ENCODE measurements at regions not wholly inside any gene's neighbourhood (a gene's known extent, or its start where the extent isn't known, plus 50 kb on each side); places are given as distances from the start of the nearest gene placed in this dataset.
"Not testable (repeated sequence)": the region's sequence is repeated elsewhere in the genome, so short reads cannot be mapped to it uniquely, and the experiment has no call there.

DNA sequence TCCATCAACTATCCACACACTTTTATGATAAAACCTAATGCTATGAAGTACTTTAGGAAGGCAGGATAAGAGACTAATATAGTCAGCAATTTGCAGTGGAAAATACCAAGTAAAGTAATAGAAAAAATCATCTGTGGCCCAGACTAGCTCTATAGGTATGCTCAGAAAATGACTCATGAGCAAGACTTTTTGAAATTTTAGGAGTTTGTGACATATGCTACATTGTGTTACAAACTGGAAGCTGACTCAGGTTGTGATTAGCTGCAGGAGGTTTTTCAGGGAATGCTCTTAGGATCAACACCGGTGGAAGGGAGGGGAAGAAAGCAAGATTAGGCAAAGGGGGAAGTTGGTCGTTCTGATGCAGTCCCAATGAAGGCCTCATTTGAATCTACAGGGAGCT lies 56.1 kb downstream of the FEZF1 start:
- Histone ChIP-seq H3K4me1 (no peaks in the 10 kb centered on the region), H3K9me3 (peaks cover 0 to 8% (median 0%) of the 10 kb centered on the region in 3 donors), H3K27me3 (no peaks in the 10 kb centered on the region), H3K36me3 (no peaks in the 10 kb centered on the region), H3K27ac (no peak overlapping the region), H3K4me3 (no peak overlapping the region)
- WGBS, 2 donors (ENCODE audit: low coverage in 1 of 2), result 32 to 33% methylated on average over 2 of the region's 2 CpGs
- TF ChIP-seq EP300 (IDR thresholded peaks at IDR 0.05) (no peak), POLR2A (IDR thresholded peaks at IDR 0.05) (no peak), POLR2AphosphoS5 (IDR thresholded peaks at IDR 0.05) (no peak)
- TF ChIP-seq, protein P1, sequence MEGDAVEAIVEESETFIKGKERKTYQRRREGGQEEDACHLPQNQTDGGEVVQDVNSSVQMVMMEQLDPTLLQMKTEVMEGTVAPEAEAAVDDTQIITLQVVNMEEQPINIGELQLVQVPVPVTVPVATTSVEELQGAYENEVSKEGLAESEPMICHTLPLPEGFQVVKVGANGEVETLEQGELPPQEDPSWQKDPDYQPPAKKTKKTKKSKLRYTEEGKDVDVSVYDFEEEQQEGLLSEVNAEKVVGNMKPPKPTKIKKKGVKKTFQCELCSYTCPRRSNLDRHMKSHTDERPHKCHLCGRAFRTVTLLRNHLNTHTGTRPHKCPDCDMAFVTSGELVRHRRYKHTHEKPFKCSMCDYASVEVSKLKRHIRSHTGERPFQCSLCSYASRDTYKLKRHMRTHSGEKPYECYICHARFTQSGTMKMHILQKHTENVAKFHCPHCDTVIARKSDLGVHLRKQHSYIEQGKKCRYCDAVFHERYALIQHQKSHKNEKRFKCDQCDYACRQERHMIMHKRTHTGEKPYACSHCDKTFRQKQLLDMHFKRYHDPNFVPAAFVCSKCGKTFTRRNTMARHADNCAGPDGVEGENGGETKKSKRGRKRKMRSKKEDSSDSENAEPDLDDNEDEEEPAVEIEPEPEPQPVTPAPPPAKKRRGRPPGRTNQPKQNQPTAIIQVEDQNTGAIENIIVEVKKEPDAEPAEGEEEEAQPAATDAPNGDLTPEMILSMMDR (IDR thresholded peaks at IDR 0.05), result no peak
- no peak for ATAC-seq

DNA sequence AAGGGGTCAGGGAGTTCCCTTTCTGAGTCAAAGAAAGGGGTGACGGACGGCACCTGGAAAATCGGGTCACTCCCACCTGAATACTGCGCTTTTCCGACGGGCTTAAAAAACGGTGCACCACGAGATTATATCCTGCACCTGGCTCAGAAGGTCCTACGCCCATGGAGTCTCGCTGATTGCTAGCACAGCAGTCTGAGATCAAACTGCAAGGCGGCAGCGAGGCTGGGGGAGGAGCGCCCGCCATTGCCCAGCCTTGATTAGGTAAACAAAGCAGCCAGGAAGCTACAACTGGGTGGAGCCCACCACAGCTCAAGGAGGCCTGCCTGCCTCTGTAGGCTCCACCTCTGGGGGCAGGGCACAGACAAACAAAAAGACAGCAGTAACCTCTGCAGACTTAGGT lies 65.8 kb downstream of the FEZF1 start:
- H3K4me1 ChIP-seq, H3K36me3 ChIP-seq, H3K9me3 ChIP-seq, H3K27ac ChIP-seq, H3K4me3 ChIP-seq, ATAC-seq, H3K27me3 ChIP-seq: not testable (repeated sequence)
- 80 to 83% methylated on average over 1 to 11 of the region's 14 CpGs for WGBS, 2 donors (ENCODE audit: low coverage in 1 of 2)

DNA sequence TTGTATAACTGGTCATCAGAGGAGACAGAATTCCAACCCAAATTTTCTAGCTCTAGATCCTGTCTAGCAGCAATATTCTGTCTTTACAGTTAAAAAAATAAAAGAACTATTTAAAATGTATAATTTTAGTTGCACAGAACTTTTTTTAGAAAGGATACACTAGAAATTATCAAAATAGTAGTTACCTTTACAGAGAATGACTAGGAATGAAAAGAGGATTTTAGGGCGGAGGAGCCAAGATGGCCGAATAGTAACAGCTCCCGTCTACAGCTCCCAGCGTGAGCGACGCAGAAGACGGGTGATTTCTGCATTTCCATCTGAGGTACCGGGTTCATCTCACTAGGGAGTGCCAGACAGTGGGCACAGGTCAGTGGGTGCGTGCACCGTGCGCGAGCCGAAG lies 66.3 kb downstream of the FEZF1 start:
- H3K27ac ChIP-seq, H3K4me3 ChIP-seq, H3K9me3 ChIP-seq, H3K4me1 ChIP-seq, ATAC-seq, H3K36me3 ChIP-seq, H3K27me3 ChIP-seq: not testable (repeated sequence)
- WGBS, 2 donors (ENCODE audit: low coverage in 1 of 2), result 95% methylated on average over 7 of the region's 13 CpGs; no CpG with 5 or more reads in 1 of the 2 donors

DNA sequence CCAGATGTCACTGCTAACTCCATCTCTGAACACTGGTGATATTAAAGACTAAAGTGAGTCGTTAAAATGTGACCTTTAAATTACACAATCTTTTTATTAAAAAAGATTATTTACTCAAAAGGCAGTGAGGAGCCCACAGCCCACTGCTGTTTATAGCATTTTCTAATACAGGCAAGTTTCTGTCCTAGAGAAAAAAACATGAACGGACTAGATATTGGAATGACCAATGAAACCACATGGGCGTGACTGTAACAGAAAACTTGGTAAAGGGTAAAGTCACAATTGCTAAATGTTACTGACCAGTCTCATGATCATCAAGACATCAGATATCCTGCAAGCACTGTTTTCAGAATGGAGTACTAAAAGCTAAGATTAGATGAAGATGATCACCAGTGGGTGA lies 78.7 kb downstream of the FEZF1 start:
- TF ChIP-seq POLR2AphosphoS5 (IDR thresholded peaks at IDR 0.05) (no peak), POLR2A (IDR thresholded peaks at IDR 0.05) (no peak), EP300 (IDR thresholded peaks at IDR 0.05) (no peak)
- TF ChIP-seq, protein P1 (IDR thresholded peaks at IDR 0.05), result no peak
- H3K27ac ChIP-seq, result no peak overlapping the region
- WGBS, 2 donors (ENCODE audit: low coverage in 1 of 2), result 60 to 78% methylated on average over 3 of the region's 3 CpGs

DNA sequence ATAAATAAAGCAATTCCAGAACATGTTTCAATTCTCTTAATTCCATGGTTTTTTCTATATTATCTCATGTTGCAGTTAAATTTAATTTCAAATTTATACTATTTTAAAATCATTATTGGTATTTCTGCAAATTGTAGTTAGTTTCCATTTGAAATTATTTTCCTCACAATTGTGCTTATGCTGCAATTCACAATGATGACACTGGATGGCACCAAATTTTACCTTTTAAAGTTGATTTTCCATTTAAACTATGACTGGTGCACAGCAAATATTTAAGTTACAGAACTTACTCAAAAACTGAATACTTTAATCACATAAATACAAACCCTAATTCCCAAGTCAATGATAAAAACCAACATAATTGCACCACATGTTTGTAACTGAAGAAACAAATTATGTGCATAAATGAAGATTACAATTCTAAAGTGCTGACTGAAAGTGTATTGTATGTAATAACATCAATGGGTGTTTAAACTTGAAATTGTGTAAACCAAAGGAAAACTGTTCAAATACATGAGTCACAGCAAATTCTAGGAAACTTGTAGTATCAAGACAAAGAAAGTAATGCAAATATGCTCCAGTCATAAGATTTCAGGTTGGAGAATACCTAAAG lies 75.3 kb upstream of the AASS start:
- no peak for ATAC-seq
- Histone ChIP-seq H3K36me3 (no peaks in the 10 kb centered on the region), H3K4me3 (no peak overlapping the region), H3K9me3 (no peaks in the 10 kb centered on the region), H3K27ac (no peak overlapping the region), H3K4me1 (no peaks in the 10 kb centered on the region), H3K27me3 (no peaks in the 10 kb centered on the region)
- no peak for TF ChIP-seq EP300 (IDR thresholded peaks at IDR 0.05)
- TF ChIP-seq, protein P1 (IDR thresholded peaks at IDR 0.05), result peak; percentile 38 to 57 (median 48)

More for the DNA sequence above, 78.7 kb downstream of the FEZF1 start:
- H3K4me1 ChIP-seq, result no peaks in the 10 kb centered on the region
- no peaks in the 10 kb centered on the region for H3K9me3 ChIP-seq
- no peak overlapping the region for H3K4me3 ChIP-seq
- ATAC-seq, result no peak
- no peaks in the 10 kb centered on the region for H3K36me3 ChIP-seq
- no peaks in the 10 kb centered on the region for H3K27me3 ChIP-seq

DNA sequence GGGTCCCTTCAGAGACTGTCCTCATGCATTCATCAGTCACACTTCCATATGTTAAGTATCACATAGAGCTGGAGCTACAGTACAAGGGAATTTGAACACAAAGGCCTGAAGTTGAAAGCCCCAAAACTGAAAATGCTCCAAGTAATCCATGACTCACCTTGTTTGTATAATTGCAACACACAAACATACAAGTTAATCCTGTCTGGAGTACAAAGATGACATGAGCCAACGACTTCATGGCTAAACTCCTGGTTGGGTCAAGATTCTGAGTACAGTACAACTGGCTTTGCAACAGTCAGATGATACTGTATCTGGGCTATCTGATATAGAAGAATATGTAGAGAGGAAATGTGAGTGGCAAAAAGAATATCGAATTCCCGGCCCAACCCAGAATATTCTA lies 73.1 kb upstream of the AASS start:
- no peaks in the 10 kb centered on the region for H3K9me3 ChIP-seq
- H3K36me3 ChIP-seq, result no peaks in the 10 kb centered on the region
- H3K27me3 ChIP-seq, result no peaks in the 10 kb centered on the region
- TF ChIP-seq, protein P1 (IDR thresholded peaks at IDR 0.05), result no peak
- H3K4me3 ChIP-seq, result no peak overlapping the region
- H3K4me1 ChIP-seq, result no peaks in the 10 kb centered on the region
- 41 to 56% methylated on average over 3 of the region's 3 CpGs for WGBS, 2 donors (ENCODE audit: low coverage in 1 of 2)
- no peak overlapping the region for H3K27ac ChIP-seq
- ATAC-seq, result no peak
